ENCODE measurements at regions not wholly inside any gene's neighbourhood (a gene's known extent, or its start where the extent isn't known, plus 50 kb on each side); places are given as distances from the start of the nearest gene placed in this dataset.

- no peak for TF ChIP-seq CTCF (IDR thresholded peaks at IDR 0.05; ENCODE audit: low read length)
- no peak for TF ChIP-seq EZH2phosphoT487 (IDR thresholded peaks at IDR 0.05; ENCODE audit: low read length)
- TF ChIP-seq EZH2 (optimal IDR thresholded peaks at IDR 0.05; ENCODE audit: low read depth, low read length), result no peak
Observed at GRCh38 chr12:65653321-65653720, 171.0 kb upstream of the HMGA2 start.

Measured in MM.1S (cell line).